NCI-H510A (cell line): ENCODE measurements at regions not wholly inside any gene's neighbourhood (a gene's known extent, or its start where the extent isn't known, plus 50 kb on each side); places are given as distances from the start of the nearest gene placed in this dataset.

Experiments used
- DNase-seq: peaks from one replicate; lab custom pipeline; 2025; lab: John Stamatoyannopoulos, UW

GRCh38 chr17:31704483-31704882 is 154.6 kb downstream of the COPRS start:
- DNase-seq, result no peak

GRCh38 chr17:31702041-31702440 is 157.0 kb downstream of the COPRS start:
- no peak for DNase-seq

DNA sequence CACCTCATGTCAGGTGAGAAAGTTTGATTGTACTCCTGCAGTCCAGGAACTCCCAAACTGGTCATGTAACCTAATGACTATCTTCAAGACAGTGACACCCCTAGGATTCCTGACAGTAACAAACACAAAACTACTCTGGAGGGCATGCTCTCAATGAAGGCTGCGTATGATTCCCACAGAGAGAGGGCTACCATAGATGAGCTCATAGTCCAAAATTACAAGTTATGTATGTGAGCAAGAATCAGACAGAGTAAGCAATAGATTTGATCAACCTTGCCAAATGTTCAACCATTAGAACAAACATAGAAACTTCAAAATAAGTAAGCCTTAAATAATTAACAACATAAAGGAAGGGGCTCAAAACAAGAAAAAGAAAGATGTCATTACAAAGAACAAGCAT is 158.1 kb downstream of the COPRS start:
- no peak for DNase-seq

DNA sequence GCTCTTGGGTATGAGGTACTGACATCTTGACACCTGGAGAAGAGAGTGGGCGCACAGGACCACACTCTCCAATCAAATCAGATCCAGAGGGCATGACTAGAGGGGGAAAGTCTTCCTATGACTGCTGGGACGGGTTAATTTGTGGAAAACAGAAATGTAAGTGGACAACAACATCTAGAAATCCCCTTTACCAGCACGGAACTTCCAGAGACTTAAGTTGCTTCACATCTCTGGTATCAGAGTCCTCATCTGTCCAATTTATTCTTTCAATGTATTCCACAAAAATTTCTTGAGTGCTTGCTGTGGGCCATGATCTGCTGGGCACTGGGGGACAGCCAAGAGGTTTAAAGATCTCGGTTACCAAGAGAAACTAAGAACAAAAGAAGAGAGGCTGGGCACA is 159.2 kb downstream of the COPRS start:
- DNase-seq, result no peak

DNA sequence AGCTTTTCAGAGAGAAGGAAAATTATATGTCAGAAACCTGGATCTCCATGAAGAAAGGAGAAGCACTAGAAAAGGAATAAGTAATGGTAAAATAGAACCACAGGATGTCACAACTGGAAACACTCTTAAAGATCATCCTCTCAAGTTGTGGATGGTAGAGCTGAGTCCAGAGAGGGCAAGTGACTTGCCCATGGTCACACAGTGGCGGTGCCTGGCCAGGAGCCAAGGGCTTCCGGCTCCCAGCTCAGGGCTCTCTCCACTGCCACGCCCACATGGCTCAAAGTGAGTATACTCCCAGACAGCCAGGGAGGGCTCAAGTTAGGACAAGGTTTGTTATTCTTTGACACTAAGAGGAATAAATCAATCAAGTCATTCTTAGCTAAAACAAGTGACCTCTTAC is 159.8 kb downstream of the COPRS start:
- DNase-seq, result no peak

DNA sequence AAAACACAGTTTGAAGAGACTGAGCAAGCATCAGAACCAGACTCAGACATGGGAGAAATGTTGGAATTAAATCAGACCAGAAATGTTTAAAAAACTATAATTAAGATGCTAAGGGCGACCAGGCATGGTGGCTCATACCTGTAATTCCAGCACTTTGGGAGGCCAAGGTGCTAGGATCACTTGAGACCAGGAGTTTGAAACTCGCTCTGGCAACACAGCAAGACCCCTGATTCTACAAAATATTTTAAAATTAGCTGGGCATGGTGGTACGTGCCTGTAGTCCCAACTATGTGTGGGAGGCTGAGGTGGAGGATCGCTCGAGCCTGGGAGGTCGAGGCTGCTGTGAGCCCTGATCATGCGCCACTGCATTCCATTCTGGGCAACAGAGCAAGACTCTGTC is 160.3 kb downstream of the COPRS start:
- no peak for DNase-seq

- no peak for DNase-seq
These were observed 161.2 kb downstream of the COPRS start for GRCh38 chr17:31697838-31698237.

DNA sequence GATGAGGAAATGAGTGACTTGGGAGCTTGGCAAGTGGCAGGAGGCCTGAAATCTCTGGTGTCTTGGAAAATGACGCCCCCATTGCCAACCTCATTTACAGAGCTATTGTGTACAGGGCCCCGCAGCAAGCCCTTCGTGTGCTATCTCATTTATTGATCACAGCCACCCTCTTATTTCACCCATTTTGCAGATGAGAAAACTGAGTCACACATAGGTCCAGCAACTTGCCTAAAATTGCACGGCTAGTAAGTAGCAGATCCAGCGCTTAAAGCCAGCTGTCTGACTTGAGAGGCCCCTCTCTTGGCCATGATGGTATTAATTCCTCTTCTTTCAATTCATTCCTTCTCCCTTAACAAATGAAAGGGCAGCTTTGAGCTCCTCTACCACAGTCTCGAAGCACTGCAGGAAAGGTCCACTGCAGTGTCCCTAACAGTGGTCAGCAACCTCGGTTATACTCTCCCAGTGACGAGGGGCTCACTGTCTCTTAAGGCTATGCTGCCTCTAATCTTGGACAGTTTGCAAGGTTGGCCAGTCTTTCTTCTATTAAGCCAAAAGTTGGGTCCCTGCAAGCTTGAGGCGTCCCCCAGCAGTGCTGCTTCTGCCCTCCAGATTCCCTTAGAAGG is 162.2 kb downstream of the COPRS start:
- no peak for DNase-seq

- no peak for DNase-seq
These were observed 162.9 kb downstream of the COPRS start for GRCh38 chr17:31696184-31696602.

- DNase-seq, result no peak
These were observed 163.5 kb downstream of the COPRS start for GRCh38 chr17:31695456-31696090.

DNA sequence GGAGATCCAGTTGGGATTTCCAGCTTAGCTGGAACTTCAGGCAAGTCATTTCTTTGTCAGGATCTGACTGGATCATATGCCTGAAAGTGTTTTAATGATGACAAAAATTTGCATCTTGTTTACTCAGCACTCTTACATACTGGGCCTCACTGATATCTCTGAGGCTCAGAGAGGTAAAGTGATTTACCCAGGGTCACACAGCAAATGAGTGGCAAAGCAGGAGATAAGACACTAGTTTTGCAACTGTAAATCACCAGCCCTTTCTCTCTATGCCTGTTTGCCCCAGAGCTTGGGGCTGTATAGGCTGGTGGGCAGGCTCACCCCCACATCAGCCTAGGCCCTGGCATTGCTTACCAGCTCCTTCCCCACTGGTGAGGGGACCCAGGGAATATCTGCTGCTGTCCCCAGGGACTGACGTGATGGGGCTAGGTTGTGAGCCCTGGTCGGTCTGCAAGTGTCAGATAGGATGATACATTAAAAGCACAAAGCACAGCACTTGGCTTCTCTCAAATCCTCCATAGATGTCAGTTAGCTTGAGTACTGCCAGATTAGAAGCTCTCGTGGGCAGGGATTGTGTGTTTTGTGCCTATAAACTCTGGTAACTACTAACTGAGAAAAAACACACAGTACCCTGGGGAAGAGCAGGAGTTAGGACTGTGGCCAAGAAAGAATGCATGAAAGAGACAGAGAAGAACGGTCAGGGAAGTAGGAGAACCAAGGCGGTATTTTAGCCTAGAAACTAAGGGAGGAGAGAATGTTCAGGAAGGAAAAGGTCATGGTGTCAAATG is 165.4 kb downstream of the COPRS start:
- no peak for DNase-seq

GRCh38 chr17:31692632-31693031 is 166.4 kb downstream of the COPRS start:
- no peak for DNase-seq

GRCh38 chr17:31692027-31692426 is 167.0 kb downstream of the COPRS start:
- no peak for DNase-seq

GRCh38 chr17:31691251-31691905 is 167.7 kb downstream of the COPRS start:
- DNase-seq, result no peak

DNA sequence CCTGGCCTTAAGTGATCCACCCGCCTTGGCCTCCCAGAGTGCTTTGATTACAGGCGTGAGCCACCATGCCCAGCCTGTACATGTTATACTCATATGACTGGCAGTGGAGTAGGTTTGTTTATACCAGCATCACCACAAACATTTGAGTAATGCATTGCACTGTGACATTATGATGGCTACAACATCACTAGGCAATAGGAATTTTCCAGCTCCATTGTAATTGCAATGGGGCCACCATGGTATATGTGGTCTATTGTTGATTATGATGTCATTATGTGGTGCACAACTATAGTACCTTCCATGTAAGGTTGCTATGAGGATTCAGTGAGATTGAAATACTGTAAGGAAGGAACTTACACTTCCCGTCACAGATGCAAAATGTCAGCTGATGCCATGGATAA is 168.9 kb downstream of the COPRS start:
- DNase-seq, result no peak

GRCh38 chr17:31688701-31689100 is 170.3 kb downstream of the COPRS start:
- no peak for DNase-seq

DNA sequence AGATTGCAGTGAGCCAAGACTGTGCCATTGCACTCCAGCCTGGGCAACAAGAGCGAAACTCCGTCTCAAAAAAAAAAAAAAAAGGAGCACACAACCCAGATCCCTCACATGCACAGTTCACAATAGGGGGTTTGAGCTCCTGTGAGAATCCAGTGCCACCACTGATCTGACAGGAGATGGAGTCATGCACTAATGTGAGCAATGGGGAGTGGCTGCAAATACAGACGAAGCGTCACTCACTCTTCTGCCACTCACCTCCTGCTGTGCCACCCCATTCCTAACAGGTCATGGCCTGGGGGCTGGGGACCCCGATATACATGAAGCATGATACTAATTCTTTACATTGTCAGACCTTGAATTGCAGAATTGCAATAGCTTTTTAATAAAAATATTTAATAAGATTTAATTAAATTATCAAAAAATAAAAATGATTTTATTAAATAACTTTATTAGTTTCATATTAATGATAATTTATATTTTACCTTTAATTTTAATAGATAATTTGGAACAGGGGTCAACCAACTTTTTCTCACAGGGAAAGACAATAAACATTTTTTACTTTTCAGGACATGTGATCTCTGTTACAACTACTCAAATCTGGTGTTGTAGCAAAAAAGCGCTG is 171.4 kb downstream of the COPRS start:
- no peak for DNase-seq

DNA sequence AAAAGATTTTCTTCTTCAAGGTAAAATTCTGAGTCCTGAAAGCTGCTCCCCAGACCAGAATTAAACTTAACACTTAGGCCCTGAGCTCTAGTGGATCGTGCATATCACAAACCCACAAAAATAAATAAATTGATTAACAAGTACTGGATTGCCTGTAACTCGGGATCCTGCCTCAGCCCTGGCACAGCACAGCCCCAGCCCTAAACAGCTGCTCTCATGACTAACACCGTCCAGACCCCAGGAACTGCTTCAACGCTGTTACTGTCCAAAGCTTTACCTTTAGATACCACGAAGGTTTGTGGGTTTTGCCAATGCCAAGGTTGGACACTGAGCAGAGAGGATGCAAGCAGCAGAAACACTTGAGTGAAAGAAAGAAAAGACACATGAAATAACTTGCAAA is 172.5 kb downstream of the COPRS start:
- DNase-seq, result no peak

DNA sequence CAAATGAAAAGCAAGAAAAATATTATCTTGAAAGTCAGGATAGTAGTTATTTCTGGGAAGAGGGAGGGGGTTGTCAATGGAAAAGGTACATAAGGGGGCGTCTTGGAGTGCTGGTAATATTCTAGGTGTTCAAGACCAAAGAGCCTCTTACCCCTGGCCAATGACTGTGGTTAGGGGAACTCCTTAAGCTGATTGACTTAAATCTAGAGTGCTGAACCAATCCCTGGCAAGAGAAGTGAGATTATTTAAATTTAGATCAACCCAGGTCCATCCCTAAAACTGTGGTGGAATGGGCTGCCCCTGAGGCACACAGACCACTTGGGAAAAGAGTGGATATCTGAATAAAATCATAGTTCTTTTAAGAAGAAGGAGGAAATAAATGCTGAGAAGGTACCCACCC is 174.1 kb downstream of the COPRS start:
- DNase-seq, result no peak

GRCh38 chr17:31680126-31680525 is 178.9 kb downstream of the COPRS start:
- DNase-seq, result no peak

DNA sequence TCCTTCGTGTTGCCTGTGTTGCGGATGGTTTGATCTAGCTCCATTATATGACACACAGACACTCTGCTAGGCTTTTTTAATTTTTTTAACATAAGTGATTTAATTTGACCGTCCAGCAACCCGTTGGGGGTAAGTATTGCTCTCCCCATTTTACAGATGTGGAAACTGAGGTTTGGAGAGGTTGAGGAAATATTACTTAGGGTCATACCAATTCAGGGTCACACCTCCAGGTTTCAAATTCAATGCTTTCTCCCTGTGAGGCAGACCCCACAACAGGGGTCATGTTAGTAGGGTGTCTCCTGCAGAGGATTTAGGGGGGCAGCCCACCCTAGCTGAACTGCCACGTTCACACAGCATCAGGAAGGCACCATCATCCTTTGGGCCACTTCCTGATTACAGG is 179.4 kb downstream of the COPRS start:
- no peak for DNase-seq

DNA sequence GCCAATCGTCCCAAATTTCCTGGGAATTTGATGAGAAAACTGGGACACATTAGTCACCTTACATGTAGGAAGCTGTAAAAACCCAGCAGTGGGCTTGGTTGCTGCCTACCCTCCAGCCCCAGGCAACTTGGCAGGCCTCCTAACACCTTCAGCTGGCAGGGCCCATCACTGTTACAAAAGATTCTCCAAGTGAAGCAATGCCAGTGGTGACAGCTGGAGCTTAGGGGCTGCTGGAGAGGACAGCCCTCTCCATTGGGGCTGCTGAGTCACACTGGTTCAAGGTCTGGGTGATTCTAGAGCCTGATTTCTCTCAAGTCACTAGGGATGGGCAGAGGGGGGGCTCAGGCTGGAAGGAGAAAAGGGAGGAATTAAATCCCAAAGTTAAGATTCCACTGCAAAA is 180.6 kb downstream of the COPRS start:
- no peak for DNase-seq
